DMS153 (cell line): ENCODE measurements at regions not wholly inside any gene's neighbourhood (a gene's known extent, or its start where the extent isn't known, plus 50 kb on each side); places are given as distances from the start of the nearest gene placed in this dataset.

ENCODE experiments used
- DNase-seq: peaks from one replicate; lab custom pipeline; 2025; lab: John Stamatoyannopoulos, UW

GRCh38 chr7:46164629-46165028, 243.6 kb upstream of the IGFBP3 start:
- DNase-seq: no peak

GRCh38 chr7:46163246-46163645, 242.2 kb upstream of the IGFBP3 start:
- peak; percentile 95 for DNase-seq

DNA sequence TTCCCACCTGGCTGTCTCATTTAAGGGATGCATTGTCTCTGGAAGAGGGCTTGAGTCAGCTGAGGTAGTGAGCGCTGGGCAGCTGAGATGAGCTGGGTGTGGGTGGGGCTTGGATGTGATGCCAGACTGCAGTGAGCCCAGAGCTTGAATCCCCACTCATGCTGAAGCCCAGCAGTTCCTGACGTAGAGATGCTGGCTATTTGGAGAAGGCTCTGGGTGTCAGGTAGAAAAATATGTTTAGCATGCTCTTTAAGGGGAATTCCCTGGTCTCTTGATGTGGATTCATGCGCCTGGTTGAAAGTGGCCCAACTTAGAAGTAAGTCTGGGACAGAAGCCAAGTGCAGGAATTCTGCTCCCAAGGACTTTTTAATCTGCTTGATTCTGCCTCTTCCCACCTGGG, 241.5 kb upstream of the IGFBP3 start:
- peak; percentile 29 for DNase-seq

DNA sequence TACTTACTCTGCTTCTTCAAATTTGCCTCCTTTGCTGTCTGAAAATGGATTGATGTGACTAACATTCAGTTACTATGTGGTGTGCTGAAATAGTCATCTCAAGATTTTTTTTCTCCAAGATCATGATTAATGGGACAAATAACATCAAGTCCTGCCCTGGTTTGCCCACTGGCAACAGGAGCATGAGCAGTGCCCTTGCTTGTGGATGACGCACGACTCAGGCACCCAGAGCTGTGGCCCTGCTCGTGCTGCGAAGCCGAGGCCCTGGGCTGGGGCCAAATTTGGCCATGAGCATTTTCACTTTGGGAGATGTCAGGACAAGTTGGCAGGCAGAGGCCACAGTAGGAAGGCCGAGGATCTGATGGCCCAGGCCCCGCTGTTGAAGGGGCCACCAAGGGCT, 239.8 kb upstream of the IGFBP3 start:
- no peak for DNase-seq

GRCh38 chr7:46157931-46158330, 236.9 kb upstream of the IGFBP3 start:
- no peak for DNase-seq

GRCh38 chr7:46157404-46157803, 236.3 kb upstream of the IGFBP3 start:
- DNase-seq: no peak

GRCh38 chr7:46156853-46157252, 235.8 kb upstream of the IGFBP3 start:
- no peak for DNase-seq

GRCh38 chr7:46156086-46156485, 235.0 kb upstream of the IGFBP3 start:
- DNase-seq: no peak

DNA sequence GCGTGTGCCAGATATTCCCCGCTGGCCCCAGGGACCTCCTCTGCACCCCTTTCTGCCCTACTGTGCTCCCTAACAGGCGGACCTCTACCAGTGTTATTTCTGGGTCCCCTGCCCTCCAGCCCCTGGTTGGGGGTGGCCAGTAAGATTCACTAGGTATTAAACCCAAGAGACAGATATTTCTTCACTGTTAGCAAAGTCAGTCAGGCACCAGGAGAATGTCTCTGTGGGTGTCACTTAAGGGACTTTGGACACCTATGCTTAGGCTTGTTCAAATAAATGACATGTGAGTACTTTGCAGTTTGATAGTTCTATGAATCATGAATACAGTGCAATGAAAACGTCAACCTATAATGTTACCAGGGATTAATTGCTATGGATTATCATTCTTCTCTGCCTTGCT, 234.3 kb upstream of the IGFBP3 start:
- no peak for DNase-seq

- no peak for DNase-seq
These were observed 233.1 kb upstream of the IGFBP3 start for GRCh38 chr7:46153951-46154787.

GRCh38 chr7:46153583-46153950, 232.5 kb upstream of the IGFBP3 start:
- DNase-seq: no peak

DNA sequence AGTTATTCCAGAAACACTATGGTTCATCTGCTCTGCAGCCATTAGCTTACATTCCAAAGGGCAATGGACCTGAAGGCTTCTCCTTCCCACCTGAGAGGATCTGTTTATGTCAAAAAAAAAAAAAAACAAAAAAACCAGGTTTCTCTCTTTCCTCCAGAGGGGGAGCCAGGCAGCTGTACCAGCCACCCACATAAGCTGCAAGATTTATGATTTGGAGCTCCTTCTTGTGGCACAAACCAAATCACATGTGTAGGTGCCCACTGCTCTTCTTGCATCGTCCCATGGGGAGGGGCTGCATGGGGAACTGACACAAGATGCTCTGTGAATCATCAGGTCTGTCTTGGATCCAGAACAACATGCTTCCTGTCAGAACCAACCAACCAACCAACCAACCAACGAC, 231.6 kb upstream of the IGFBP3 start:
- no peak for DNase-seq

DNA sequence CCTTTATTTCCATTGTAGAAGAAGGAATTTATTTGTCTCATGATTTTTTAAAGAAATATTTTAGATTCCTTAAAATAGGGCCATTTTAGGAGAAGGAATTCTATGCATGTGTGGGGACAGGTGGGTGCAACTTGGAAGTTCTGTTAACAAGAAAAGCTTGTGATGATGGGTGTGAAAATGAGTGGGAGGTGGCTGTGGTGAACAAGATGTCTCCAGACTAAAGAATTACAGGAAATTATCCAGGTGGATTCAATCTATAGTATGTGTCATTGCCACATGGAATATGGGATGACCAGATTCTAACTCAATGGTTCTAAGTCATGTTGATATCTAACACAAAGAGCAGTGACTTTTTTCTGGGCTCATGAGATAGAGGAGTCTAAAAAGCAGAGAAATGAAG, 229.6 kb upstream of the IGFBP3 start:
- DNase-seq: no peak

GRCh38 chr7:46150202-46150601, 229.1 kb upstream of the IGFBP3 start:
- DNase-seq: no peak

- no peak for DNase-seq
These were observed 226.8 kb upstream of the IGFBP3 start for GRCh38 chr7:46147871-46148270.

DNA sequence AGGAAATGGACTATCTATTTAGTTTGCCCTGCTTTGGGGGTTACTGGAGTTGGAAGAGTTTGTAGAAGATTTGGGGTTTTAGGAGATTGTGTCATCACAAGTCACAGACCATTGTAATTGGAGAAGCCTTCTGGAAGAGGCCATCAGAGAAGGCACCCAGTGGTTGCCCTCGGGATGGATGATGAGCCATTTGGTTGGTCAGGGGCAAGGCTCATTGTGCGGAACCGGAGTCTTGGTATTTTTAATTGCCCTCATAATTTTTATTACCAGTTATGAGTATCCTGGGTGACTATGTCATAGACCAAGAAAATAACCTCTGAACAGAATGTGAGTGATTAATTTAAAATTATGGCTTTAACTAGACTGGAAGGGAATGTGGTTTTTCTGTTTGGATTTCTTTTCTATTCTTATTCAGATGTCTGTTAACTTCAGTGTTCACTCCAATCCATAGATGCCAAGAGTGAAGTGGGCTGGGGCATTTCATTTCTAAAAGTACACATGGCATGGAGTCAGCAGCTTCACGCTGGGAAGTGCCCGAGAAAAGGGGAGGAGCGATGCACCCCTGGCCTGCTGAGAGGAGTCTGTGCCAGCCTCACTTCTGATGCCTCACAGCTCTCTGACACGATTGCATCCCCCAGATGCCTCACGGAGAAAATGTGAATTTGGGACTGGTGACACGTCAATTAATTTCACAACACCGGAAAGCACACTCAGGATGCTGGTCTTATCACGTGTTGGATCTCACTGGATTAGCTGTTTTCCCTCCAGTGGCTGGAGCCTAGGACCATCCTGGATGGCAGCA, 225.6 kb upstream of the IGFBP3 start:
- DNase-seq: no peak

- no peak for DNase-seq
These were observed 224.3 kb upstream of the IGFBP3 start for GRCh38 chr7:46145412-46145811.

- no peak for DNase-seq
These were observed 223.2 kb upstream of the IGFBP3 start for GRCh38 chr7:46143949-46144917.

GRCh38 chr7:46143421-46143820, 222.3 kb upstream of the IGFBP3 start:
- no peak for DNase-seq

- no peak for DNase-seq
These were observed 218.0 kb upstream of the IGFBP3 start for GRCh38 chr7:46139079-46139478.

- no peak for DNase-seq
These were observed 216.7 kb upstream of the IGFBP3 start for GRCh38 chr7:46137725-46138124.

- DNase-seq: no peak
These were observed 214.5 kb upstream of the IGFBP3 start for GRCh38 chr7:46135557-46135956.
